GM19467 (cell line): ENCODE measurements at regions not wholly inside any gene's neighbourhood (a gene's known extent, or its start where the extent isn't known, plus 50 kb on each side); places are given as distances from the start of the nearest gene placed in this dataset.
"Not testable (repeated sequence)": the region's sequence is repeated elsewhere in the genome, so short reads cannot be mapped to it uniquely, and the experiment has no call there.

ENCODE experiments used
- ATAC-seq: cut with Tn5 transposase; IDR thresholded peaks from one replicate; pipeline ENCODE4 v1.9.1; 2021; ENCODE audit warnings: mild to moderate bottlenecking, moderate library complexity; ENCODE audit not compliant: unreplicated experiment

DNA sequence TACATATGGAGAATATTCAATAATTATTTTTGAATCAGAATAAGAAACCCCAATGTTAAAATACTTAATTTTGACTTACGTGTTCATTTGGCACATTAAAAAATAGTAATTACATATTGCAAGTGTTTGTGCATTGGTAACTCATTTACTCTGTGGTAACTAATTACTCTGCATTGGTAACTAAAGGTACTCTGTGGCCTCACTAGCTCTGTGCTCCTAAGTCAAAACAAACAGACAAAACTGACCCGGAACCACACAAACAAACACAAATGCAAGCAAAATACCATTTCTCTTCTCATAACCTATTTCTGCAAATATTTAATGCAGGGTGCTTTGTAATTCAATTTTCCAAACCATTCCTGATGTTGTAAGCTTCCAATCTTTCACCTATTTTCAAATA, 1244.3 kb downstream of the REEP3 start:
- no peak for ATAC-seq

GRCh38 chr10:64771253-64772050, 1250.3 kb downstream of the REEP3 start:
- ATAC-seq, result no peak

DNA sequence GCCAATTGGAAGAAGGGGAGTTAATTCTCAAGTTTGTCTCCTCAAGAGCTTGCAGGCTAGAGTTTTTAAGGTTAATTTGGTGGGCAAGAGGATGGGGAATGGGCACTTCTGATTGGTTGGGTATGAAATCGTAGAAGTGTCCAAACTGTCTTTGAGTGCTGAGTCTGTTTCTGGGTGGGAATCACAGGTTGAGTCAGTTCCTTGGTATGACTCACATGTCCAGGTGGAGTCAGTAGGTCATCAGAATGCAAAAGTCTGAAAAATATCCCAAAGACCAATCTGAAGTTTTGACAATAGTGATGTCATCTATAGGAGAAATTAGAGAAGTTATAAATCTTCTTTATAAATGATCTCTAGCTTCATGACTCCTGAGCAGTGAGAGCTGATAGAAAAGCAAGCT, 1252.2 kb downstream of the REEP3 start:
- no peak for ATAC-seq

DNA sequence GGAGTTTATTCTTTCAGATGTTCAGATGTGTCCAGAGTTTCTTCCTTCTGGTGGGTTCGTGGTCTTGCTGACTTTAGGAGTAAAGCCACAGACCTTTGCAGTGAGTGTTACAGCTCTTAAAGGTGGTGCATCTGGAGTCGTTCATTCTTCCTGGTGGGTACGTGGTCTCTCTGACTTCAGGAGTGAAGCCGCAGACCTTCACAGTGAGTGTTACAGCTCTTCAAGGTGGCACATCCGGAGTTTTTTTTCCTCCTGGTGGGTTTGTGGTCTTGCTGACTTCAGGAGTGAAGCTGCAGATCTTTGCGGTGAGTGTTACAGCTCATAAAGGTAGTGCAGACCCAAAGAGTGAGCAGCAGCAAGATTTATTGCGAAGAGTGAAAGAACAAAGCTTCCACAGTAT, 1263.2 kb downstream of the REEP3 start:
- ATAC-seq, result not testable (repeated sequence)

GRCh38 chr10:64785816-64786215, 1264.6 kb downstream of the REEP3 start:
- no peak for ATAC-seq

- ATAC-seq, result no peak
Measured at GRCh38 chr10:64786989-64787388, 1265.8 kb downstream of the REEP3 start.

DNA sequence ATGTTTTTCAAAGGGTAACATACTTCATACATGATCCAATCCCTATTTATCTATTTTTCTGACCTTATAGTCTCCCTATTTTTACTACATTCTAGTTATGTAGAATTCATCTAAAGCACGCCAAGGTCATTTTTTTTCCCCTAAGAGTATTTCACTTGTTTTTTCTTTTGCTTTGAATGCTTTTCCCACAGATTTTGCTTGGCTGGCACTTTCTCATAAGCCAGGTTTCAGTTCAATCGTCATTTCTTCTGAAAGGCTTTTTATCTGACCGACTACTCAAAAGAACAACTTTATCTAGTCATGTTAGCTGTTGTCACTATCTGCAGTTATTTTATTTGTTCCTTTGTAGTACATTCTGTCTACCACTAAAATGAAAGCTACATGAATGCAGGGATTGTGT, 1274.6 kb downstream of the REEP3 start:
- no peak for ATAC-seq

DNA sequence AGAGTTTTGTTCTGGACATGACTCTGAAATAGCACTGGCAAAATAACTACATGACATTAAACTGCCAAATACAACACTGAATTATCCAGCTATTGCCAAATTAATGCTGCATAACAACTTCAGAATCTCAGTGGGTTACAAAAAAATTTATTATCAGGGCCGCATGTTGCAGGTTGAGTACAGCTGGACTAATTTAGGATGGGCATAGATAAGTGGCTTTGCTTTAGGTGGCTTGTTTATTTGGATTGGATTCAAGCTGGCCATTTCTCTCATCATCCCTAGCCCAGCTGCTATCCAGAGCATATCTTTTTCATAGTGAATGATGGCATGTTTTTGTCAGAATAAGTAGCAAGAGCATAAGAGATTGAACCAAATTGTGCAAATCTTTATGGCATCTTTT, 1277.1 kb downstream of the REEP3 start:
- no peak for ATAC-seq

DNA sequence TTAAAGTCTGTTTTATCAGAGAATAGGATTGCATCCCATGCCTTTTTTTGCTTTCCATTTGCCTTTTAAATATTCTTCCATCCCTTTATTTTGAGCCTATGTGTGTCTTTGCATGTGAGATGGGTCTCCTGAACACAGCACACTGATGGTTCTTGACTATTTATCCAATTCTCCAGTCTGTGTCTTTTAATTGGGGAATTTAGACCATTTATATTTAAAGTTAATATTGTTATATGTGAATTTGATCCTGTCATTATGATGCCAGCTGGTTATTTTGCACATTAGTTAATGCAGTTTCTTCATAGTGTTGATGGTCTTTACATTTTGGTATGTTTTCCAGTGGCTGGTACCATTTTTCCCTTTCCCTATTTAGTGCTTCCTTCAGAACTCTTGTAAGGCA, 1287.0 kb downstream of the REEP3 start:
- ATAC-seq, result not testable (repeated sequence)

- not testable (repeated sequence) for ATAC-seq
Measured at GRCh38 chr10:64810046-64810445, 1288.8 kb downstream of the REEP3 start.

- ATAC-seq, result no peak
Measured at GRCh38 chr10:64813391-64813790, 1292.2 kb downstream of the REEP3 start.

DNA sequence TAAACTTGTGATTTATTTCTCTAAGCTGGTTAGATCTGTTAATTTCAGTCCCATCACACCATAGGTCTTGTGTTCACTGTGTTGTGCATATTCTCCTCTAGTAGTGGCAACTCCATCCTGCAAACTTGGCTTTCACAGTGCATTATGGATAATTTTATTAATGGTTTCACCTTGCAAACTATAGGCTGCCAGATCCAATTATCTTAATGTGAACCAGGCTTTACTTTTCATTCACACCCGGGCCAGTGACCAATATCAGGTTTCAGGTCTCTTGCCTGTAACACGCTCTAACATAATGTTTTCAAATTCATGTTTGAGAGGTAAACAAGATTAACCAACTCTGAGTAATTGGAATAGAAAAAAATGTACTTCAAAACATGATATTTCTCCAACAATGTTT, 1293.0 kb downstream of the REEP3 start:
- no peak for ATAC-seq

DNA sequence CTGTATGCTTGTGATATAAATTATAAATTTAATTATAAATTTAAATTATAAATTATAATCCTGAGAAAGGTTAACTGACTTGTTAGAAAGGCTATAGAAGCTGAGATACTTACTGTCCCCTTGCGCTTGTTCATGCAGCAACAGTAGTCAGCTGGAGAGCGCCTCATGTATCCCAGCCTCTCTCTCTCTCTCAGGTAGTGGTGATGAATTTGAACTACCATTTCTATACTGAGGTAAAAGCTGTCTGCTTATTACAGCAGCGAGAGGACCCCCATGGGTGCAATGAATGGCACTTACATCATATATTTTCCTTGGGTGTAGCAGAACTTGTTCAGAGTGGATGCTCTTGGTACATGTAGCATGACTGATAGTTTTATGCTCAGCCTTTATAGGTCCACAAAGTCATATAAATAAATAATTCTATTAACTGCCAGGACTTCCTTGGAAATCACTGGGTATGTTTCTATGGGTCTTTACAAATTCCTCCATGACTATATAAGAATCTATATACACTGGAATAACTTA, 1308.7 kb downstream of the REEP3 start:
- no peak for ATAC-seq

GRCh38 chr10:64830869-64831268, 1309.7 kb downstream of the REEP3 start:
- ATAC-seq, result no peak

- ATAC-seq, result no peak
Measured at GRCh38 chr10:64840341-64840740, 1319.1 kb downstream of the REEP3 start.

DNA sequence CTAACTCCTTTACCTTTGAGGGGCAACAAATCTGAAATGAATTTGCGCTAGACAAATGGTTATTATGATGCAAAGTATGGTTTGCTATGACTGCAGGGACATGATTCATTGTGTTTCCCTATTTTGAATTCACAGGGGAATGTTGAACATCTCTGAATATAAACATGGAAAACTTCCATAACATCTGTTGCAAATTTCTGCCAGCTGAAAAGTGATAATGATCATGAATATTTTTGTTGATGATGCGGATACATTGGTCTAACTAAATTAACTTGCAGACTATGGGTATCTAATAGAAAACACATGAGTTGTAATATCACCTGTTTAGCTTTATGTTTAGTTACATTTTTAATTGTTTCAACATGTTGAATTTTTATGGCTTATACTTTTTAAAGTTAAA, 1325.5 kb downstream of the REEP3 start:
- no peak for ATAC-seq

DNA sequence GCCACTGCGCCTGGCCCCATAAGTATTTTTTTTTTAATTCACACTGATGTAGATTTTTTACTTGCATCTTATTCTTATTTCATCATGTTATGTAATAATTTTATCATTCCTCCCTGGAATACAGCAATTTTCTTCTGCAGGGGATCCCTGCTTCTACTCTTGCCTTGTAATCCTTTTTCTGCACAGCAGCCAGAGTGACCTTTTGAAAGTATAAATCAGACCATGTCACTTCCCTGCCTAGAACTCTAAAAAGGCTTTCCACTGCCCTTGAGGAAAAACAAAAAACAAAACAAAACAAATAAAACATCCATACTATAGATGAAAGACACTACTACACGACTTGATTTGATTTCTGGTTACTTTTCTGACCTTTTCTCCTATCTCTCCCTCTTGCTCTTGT, 1334.7 kb downstream of the REEP3 start:
- ATAC-seq, result no peak

DNA sequence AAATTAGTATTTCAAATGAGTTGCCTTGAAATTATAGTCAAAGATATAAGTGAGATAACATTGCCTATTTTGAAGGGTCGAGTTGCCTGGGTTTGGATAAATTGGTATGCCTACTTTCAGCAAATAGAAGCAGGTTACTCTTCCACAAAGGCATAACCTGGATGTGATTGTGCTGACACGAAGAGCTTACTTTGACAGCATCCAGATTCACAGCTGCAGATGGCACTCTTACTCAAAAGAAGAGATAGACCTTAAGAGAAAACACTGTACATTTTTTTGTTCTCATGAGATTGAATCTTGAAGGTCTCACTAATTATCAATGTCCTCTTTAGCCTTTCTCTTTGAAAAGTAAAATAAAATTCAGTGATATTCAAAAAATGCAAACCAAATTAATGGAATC, 1338.7 kb downstream of the REEP3 start:
- ATAC-seq, result no peak

DNA sequence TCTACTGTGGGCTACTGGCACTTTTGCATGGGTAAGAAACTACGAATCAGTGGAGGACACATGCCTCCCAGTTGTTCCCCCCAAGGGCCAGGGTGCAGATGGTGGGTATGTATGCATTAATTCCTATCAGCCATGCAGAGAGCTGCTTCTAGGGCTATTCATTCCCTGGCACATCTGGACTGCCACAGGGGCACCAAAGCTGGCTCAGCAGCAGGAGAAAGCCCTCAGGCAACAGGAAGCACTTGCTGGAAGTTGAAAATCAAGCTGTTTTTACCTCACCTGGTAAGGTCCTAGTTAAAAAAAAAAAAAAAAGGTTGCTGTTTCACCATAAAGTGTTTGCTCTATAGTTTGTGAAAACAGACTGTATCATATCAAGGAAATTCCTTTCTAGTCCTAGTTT, 1342.6 kb downstream of the REEP3 start:
- ATAC-seq, result no peak

GRCh38 chr10:64867501-64867962, 1346.3 kb downstream of the REEP3 start:
- ATAC-seq, result no peak

- no peak for ATAC-seq
Measured at GRCh38 chr10:64873088-64873487, 1351.9 kb downstream of the REEP3 start.

DNA sequence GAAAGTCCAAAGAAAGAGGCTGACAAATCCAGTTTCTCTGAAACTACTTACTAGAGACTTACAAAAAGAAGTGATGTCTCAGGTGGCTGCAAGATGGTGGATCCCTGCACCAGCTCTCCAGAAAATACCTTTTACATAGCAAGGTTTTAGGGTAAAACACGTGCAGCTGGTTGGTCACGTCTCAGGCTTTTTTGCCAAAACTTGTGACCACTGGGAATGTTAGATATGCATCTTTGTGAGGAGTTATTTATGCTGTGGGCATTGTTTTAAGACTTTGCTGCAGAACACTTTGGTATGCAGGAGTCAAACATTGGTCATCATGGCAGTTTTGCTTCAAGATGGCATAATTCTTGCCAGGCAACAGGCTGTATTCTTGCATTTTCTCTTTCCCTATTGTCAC, 1352.8 kb downstream of the REEP3 start:
- no peak for ATAC-seq

- ATAC-seq, result no peak
Measured at GRCh38 chr10:64880546-64880945, 1359.3 kb downstream of the REEP3 start.
